ENCODE measurements at regions not wholly inside any gene's neighbourhood (a gene's known extent, or its start where the extent isn't known, plus 50 kb on each side); places are given as distances from the start of the nearest gene placed in this dataset.

GRCh38 chr3:150106740-150107428, 136.2 kb upstream of the PFN2 start:
- Histone ChIP-seq H3K36me3 (no peaks in the 10 kb centered on the region), H3K4me1 (peaks cover 0 to 19% (median 8%) of the 10 kb centered on the region in 4 donors), H3K27me3 (no peaks in the 10 kb centered on the region), H3K9me3 (no peaks in the 10 kb centered on the region), H3K27ac (peak overlapping the region; percentile 5 to 27), H3K4me3 (no peak overlapping the region)
- no peak for DNase-seq
- intact Hi-C loops (cut with DNase I; ENCODE audit: low total_unique reads), result no loop called here
- TF ChIP-seq, protein P1, sequence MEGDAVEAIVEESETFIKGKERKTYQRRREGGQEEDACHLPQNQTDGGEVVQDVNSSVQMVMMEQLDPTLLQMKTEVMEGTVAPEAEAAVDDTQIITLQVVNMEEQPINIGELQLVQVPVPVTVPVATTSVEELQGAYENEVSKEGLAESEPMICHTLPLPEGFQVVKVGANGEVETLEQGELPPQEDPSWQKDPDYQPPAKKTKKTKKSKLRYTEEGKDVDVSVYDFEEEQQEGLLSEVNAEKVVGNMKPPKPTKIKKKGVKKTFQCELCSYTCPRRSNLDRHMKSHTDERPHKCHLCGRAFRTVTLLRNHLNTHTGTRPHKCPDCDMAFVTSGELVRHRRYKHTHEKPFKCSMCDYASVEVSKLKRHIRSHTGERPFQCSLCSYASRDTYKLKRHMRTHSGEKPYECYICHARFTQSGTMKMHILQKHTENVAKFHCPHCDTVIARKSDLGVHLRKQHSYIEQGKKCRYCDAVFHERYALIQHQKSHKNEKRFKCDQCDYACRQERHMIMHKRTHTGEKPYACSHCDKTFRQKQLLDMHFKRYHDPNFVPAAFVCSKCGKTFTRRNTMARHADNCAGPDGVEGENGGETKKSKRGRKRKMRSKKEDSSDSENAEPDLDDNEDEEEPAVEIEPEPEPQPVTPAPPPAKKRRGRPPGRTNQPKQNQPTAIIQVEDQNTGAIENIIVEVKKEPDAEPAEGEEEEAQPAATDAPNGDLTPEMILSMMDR (IDR thresholded peaks at IDR 0.05), result no peak

DNA sequence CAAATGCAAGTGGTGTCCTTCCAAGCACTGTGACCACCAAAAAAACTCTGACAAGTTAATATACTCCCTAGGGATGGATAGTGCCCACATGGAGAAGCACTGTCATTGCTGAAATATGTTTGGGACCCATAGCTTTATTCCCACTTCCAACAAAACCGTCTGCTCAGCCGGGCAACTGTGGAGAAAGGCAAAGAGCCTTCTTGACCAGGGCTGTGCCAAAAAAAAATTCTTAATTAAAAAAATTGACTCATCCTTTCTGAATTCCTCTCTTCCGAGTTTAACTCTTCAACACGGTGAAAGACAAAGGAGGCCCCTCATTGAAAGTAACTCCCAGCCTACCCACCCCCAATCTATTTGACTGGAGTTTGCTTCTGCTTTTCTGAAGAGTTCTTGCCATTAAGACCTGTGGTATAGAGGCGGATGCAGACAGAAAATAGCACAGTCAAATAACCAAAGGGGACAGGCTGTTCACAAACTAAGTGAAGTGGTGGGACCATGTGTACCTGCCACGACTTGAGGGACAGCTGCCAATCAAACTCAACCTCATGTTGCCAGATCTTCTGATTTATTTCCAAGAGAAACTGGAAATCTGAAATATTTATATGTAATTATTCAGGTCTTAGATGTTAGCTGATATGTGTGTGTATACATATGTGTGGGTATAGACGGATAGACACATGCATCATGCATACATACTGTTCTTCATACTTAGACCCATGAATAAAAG, 135.4 kb upstream of the PFN2 start:
- H3K27me3 ChIP-seq, result no peaks in the 10 kb centered on the region
- no peak overlapping the region for H3K4me3 ChIP-seq
- peaks cover 0 to 7% (median 0%) of the 10 kb centered on the region in 3 donors for H3K9me3 ChIP-seq
- peak overlapping the region in 1 of 2 donors; percentile 5 for H3K27ac ChIP-seq
- no peaks in the 10 kb centered on the region for H3K36me3 ChIP-seq
- TF ChIP-seq, protein P1 (IDR thresholded peaks at IDR 0.05), result no peak
- no peak for DNase-seq
- intact Hi-C loops (cut with DNase I; ENCODE audit: low total_unique reads), result no loop called here
- peaks cover 0 to 19% (median 8%) of the 10 kb centered on the region in 4 donors for H3K4me1 ChIP-seq

DNA sequence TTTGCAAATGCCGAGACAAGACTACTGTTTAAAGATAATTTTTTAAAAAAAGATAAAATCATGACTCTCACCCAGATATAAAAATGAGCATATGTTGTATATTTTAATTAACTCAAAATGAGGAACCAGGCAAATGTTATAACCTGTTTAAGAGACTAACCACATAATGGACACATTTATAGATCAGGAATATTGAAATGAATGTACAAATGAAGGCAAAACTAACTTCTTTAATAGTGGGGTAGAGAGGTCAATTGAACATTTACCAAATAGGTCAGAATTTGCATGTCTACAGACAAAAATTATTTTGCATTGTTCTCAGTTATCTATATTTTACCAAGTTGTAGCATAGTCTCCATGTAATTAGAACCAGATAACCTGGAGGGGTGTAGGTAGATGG, 134.3 kb upstream of the PFN2 start:
- Histone ChIP-seq H3K36me3 (no peaks in the 10 kb centered on the region), H3K9me3 (peaks cover 0 to 16% (median 0%) of the 10 kb centered on the region in 3 donors), H3K27me3 (no peaks in the 10 kb centered on the region), H3K4me3 (no peak overlapping the region), H3K4me1 (peaks cover 0 to 19% (median 8%) of the 10 kb centered on the region in 4 donors), H3K27ac (no peak overlapping the region)
- no peak for DNase-seq
- TF ChIP-seq, protein P1 (IDR thresholded peaks at IDR 0.05), result no peak
- intact Hi-C loops (cut with DNase I; ENCODE audit: low total_unique reads), result no loop called here

- TF ChIP-seq, protein P1 (IDR thresholded peaks at IDR 0.05), result no peak
- intact Hi-C loops (cut with DNase I; ENCODE audit: low total_unique reads), result no loop called here
Observed at GRCh38 chr3:150104564-150104963, 133.9 kb upstream of the PFN2 start.

GRCh38 chr3:150101016-150101415, 130.3 kb upstream of the PFN2 start:
- intact Hi-C loops (cut with DNase I; ENCODE audit: low total_unique reads), result no loop called here
- TF ChIP-seq, protein P1 (IDR thresholded peaks at IDR 0.05), result no peak
- Histone ChIP-seq H3K36me3 (no peaks in the 10 kb centered on the region), H3K9me3 (peaks cover 0 to 16% (median 0%) of the 10 kb centered on the region in 3 donors), H3K27ac (no peak overlapping the region), H3K27me3 (no peaks in the 10 kb centered on the region), H3K4me3 (no peak overlapping the region), H3K4me1 (peaks cover 0 to 19% (median 11%) of the 10 kb centered on the region in 4 donors)
- no peak for DNase-seq

More at GRCh38 chr3:150104564-150104963, 133.9 kb upstream of the PFN2 start:
- Histone ChIP-seq H3K4me1 (peaks cover 0 to 19% (median 8%) of the 10 kb centered on the region in 4 donors), H3K27me3 (no peaks in the 10 kb centered on the region), H3K4me3 (no peak overlapping the region), H3K36me3 (no peaks in the 10 kb centered on the region), H3K9me3 (peaks cover 0 to 16% (median 0%) of the 10 kb centered on the region in 3 donors), H3K27ac (no peak overlapping the region)
- no peak for DNase-seq
